Activated CD4-positive, alpha-beta memory T cell treated with anti-CD3 and anti-CD28 coated beads for 36 hours (primary cell): ENCODE measurements at regions not wholly inside any gene's neighbourhood (a gene's known extent, or its start where the extent isn't known, plus 50 kb on each side); places are given as distances from the start of the nearest gene placed in this dataset.

ENCODE experiments used
- CTCF ChIA-PET: fragments of 350-600 bp; sonication (Branson Sonifier 250); formaldehyde crosslinking; loops from one replicate; lab custom pipeline; 2021; ENCODE audit warnings: antibody characterized with exemption, inconsistent platforms; lab: Charles Lee
- POLR2A ChIA-PET: fragments of 350-600 bp; sonication (Branson Sonifier 250); formaldehyde crosslinking; loops from one replicate; lab custom pipeline; 2021; ENCODE audit warnings: antibody characterized with exemption; lab: Charles Lee
- DNase-seq: peaks from one replicate; pipeline ENCODE4 v3.0.0-alpha.2; 2020
- H3K27ac Mint-ChIP-seq: one replicate; pipeline ENCODE4 v1.8.0; 2021; ENCODE audit warnings: mixed read lengths
- H3K27me3 Mint-ChIP-seq: one replicate; pipeline ENCODE4 v1.8.0; 2021; ENCODE audit warnings: mixed read lengths
- H3K36me3 Mint-ChIP-seq: one replicate; pipeline ENCODE4 v1.8.0; 2021; ENCODE audit warnings: mixed read lengths
- H3K4me1 Mint-ChIP-seq: one replicate; pipeline ENCODE4 v1.8.0; 2021; ENCODE audit warnings: low read depth, mixed read lengths
- H3K4me3 Mint-ChIP-seq: one replicate; pipeline ENCODE4 v1.8.0; 2021; ENCODE audit warnings: mild to moderate bottlenecking, mixed read lengths
- H3K9me3 Mint-ChIP-seq: one replicate; pipeline ENCODE4 v1.8.0; 2021; ENCODE audit warnings: mixed read lengths
- intact Hi-C: fragments of 100-400 bp; cut with micrococcal nuclease; formaldehyde crosslinking; loops from one replicate; pipeline ENCODE4 v1.15.1; 2023

DNA sequence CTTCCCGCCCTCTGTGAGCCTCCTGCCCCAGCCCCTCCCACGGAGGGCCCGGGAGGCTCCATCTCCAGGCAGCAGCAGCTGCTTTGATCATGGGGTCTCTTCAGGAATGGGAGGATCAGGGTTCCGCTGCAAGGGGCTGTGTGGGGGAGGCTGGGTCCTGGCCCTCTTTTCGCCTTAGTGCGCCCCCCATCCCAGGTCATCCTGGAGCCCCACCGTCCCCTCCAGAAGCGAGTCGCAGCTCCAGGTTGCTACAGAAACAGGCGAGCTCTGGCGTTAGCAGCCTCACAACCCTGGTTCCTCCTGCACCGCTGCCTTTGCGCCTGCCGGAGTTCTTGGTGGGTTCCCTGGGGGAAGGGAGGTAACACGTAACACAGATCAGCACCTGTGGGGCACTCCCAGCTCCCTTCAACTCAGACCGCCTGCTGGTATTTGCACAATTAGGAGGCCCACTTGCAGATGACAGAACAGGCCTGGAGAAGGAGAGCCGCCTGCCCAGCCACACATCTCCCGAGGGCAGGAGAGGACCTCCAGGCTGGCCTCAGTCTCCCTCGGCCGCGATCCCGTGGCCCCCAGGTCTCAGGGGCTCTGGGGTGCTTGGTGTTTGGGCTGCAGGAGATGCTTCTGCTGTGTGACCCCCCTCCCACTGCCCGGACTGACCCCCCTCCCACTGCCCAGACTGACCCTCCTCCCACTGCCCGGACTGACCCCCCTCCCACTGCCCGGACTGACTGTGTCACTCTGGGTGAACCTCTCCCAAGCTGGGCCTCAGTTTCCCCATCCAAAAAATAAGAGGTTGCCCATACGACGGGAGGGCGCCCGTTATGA is 64.2 kb upstream of the ADRA2C start:
- CTCF ChIA-PET: no interaction called here
- H3K4me3 Mint-ChIP-seq: no peak overlapping the region
- H3K36me3 Mint-ChIP-seq: no peaks in the 10 kb centered on the region
- intact Hi-C loops: no loop called here
- H3K4me1 Mint-ChIP-seq: no peaks in the 10 kb centered on the region
- POLR2A ChIA-PET: no interaction called here
- H3K9me3 Mint-ChIP-seq: peaks cover 8% of the 10 kb centered on the region
- no peak overlapping the region for H3K27ac Mint-ChIP-seq
- peaks cover 27% of the 10 kb centered on the region for H3K27me3 Mint-ChIP-seq
- DNase-seq: no peak

DNA sequence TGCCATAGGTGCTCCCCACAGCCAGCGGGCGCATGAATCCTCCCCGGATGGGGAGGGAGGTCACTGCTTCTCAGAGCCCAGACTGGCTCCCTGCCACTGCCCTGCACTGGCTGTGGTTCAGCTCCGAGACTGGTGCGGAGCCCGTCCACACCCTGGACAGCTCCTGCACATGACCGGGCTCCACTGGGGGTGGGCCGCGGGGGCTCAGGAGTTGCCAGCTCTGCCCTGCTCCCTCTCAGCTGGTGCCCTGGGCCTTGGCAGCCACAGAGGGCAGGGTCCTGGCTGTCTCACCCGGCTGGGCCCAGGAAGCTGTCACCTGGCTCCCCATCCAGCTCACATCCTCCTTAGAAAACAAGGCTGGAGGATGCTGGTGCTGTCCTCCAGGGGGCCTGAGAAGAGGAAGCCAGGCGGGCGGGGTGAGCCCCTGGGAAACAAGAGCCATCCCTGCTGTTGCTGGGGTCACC is 64.9 kb upstream of the ADRA2C start:
- ChIA-PET POLR2A (no interaction called here), CTCF (no interaction called here)
- no peak overlapping the region for H3K4me3 Mint-ChIP-seq
- H3K27ac Mint-ChIP-seq: no peak overlapping the region
- peaks cover 31% of the 10 kb centered on the region for H3K27me3 Mint-ChIP-seq
- intact Hi-C loops: no loop called here
- no peaks in the 10 kb centered on the region for H3K36me3 Mint-ChIP-seq
- H3K9me3 Mint-ChIP-seq: peaks cover 12% of the 10 kb centered on the region
- no peaks in the 10 kb centered on the region for H3K4me1 Mint-ChIP-seq
- DNase-seq: no peak

DNA sequence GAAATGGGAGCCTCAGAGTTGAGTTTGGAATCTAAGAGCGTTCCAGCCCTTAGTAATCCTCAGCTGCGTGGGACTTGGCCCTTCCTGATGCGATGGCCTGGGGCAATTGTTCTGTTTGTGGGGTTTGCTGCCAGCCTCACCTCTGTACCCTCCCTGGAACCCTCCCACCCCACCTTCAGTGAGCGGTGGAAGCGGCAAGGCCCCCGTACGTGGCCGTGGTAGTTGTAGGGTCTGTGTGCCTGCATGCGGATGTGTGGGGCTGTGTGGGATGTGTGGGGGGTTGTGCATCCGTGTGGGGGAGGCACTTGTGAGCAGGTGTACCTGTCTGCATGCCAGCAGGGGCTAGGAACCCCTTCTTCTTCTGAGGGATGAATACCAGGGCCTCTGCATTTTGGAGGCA is 65.4 kb upstream of the ADRA2C start:
- no peaks in the 10 kb centered on the region for H3K36me3 Mint-ChIP-seq
- peaks cover 14% of the 10 kb centered on the region for H3K9me3 Mint-ChIP-seq
- intact Hi-C loops: no loop called here
- H3K27ac Mint-ChIP-seq: no peak overlapping the region
- peaks cover 35% of the 10 kb centered on the region for H3K27me3 Mint-ChIP-seq
- ChIA-PET CTCF (no interaction called here), POLR2A (no interaction called here)
- no peaks in the 10 kb centered on the region for H3K4me1 Mint-ChIP-seq
- H3K4me3 Mint-ChIP-seq: no peak overlapping the region
- no peak for DNase-seq

GRCh38 chr4:3700223-3700622 is 66.0 kb upstream of the ADRA2C start:
- H3K36me3 Mint-ChIP-seq: no peaks in the 10 kb centered on the region
- intact Hi-C loops: no loop called here

DNA sequence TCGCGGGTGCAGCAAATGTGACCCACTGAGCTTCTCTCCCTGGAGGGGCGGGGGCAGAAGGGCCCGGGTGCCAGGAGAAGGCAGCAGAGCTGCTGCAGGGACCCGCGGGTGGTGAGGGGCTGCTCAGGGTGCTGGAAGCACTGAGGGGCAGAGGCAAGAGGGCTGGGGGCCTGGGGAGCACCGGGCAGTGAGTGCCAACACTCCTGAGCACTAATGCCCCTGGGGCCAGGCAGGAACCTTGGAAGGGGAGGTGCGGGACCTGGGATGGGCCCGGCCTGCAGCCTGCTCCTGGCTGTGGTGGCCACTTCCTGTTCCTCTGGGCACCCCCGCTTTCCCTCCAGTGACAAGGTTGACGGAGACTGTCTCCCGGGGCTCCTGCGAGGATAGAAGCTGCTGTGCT is 66.5 kb upstream of the ADRA2C start:
- DNase-seq: no peak
- Mint-ChIP-seq H3K27me3 (peaks cover 35% of the 10 kb centered on the region), H3K36me3 (no peaks in the 10 kb centered on the region), H3K9me3 (peaks cover 14% of the 10 kb centered on the region), H3K27ac (no peak overlapping the region), H3K4me3 (no peak overlapping the region), H3K4me1 (no peaks in the 10 kb centered on the region)
- intact Hi-C loops: no loop called here
- ChIA-PET POLR2A (no interaction called here), CTCF (no interaction called here)

More at GRCh38 chr4:3700223-3700622, 66.0 kb upstream of the ADRA2C start:
- ChIA-PET POLR2A (no interaction called here), CTCF (no interaction called here)
- H3K27me3 Mint-ChIP-seq: peaks cover 35% of the 10 kb centered on the region
- DNase-seq: no peak
- H3K4me1 Mint-ChIP-seq: no peaks in the 10 kb centered on the region
- H3K9me3 Mint-ChIP-seq: peaks cover 14% of the 10 kb centered on the region
- no peak overlapping the region for H3K4me3 Mint-ChIP-seq
- no peak overlapping the region for H3K27ac Mint-ChIP-seq

- H3K4me3 Mint-ChIP-seq: no peak overlapping the region
- intact Hi-C loops: no loop called here
- DNase-seq: no peak
- H3K27me3 Mint-ChIP-seq: peaks cover 32% of the 10 kb centered on the region
- H3K36me3 Mint-ChIP-seq: no peaks in the 10 kb centered on the region
- no peaks in the 10 kb centered on the region for H3K4me1 Mint-ChIP-seq
- H3K9me3 Mint-ChIP-seq: peaks cover 14% of the 10 kb centered on the region
- no peak overlapping the region for H3K27ac Mint-ChIP-seq
- ChIA-PET CTCF (no interaction called here), POLR2A (no interaction called here)
These were observed 66.9 kb upstream of the ADRA2C start for GRCh38 chr4:3699261-3699660.

GRCh38 chr4:3697033-3697432 is 69.2 kb upstream of the ADRA2C start:
- no peak overlapping the region for H3K4me3 Mint-ChIP-seq
- DNase-seq: no peak
- no peak overlapping the region for H3K27ac Mint-ChIP-seq
- ChIA-PET CTCF (no interaction called here), POLR2A (no interaction called here)
- H3K36me3 Mint-ChIP-seq: no peaks in the 10 kb centered on the region
- intact Hi-C loops: no loop called here
- H3K9me3 Mint-ChIP-seq: peaks cover 14% of the 10 kb centered on the region
- no peaks in the 10 kb centered on the region for H3K4me1 Mint-ChIP-seq
- peaks cover 29% of the 10 kb centered on the region for H3K27me3 Mint-ChIP-seq

- no peaks in the 10 kb centered on the region for H3K9me3 Mint-ChIP-seq
- CTCF ChIA-PET: no interaction called here
- H3K36me3 Mint-ChIP-seq: no peaks in the 10 kb centered on the region
- H3K27ac Mint-ChIP-seq: no peak overlapping the region
- POLR2A ChIA-PET: no interaction called here
- no peaks in the 10 kb centered on the region for H3K4me1 Mint-ChIP-seq
- no peaks in the 10 kb centered on the region for H3K27me3 Mint-ChIP-seq
- H3K4me3 Mint-ChIP-seq: no peak overlapping the region
- intact Hi-C loops: no loop called here
- no peak for DNase-seq
These were observed 75.5 kb upstream of the ADRA2C start for GRCh38 chr4:3690551-3691152.

- ChIA-PET POLR2A (no interaction called here), CTCF (no interaction called here)
- H3K4me1 Mint-ChIP-seq: no peaks in the 10 kb centered on the region
- H3K4me3 Mint-ChIP-seq: no peak overlapping the region
- no peaks in the 10 kb centered on the region for H3K36me3 Mint-ChIP-seq
- no peak overlapping the region for H3K27ac Mint-ChIP-seq
- no peak for DNase-seq
- intact Hi-C loops: no loop called here
- H3K9me3 Mint-ChIP-seq: no peaks in the 10 kb centered on the region
- H3K27me3 Mint-ChIP-seq: no peaks in the 10 kb centered on the region
These were observed 76.3 kb upstream of the ADRA2C start for GRCh38 chr4:3689576-3690550.

GRCh38 chr4:3689006-3689405 is 77.2 kb upstream of the ADRA2C start:
- H3K4me3 Mint-ChIP-seq: no peak overlapping the region
- no peaks in the 10 kb centered on the region for H3K27me3 Mint-ChIP-seq
- H3K9me3 Mint-ChIP-seq: no peaks in the 10 kb centered on the region
- intact Hi-C loops: no loop called here
- no peaks in the 10 kb centered on the region for H3K36me3 Mint-ChIP-seq
- DNase-seq: no peak
- CTCF ChIA-PET: no interaction called here
- POLR2A ChIA-PET: no interaction called here
- no peaks in the 10 kb centered on the region for H3K4me1 Mint-ChIP-seq
- H3K27ac Mint-ChIP-seq: no peak overlapping the region

DNA sequence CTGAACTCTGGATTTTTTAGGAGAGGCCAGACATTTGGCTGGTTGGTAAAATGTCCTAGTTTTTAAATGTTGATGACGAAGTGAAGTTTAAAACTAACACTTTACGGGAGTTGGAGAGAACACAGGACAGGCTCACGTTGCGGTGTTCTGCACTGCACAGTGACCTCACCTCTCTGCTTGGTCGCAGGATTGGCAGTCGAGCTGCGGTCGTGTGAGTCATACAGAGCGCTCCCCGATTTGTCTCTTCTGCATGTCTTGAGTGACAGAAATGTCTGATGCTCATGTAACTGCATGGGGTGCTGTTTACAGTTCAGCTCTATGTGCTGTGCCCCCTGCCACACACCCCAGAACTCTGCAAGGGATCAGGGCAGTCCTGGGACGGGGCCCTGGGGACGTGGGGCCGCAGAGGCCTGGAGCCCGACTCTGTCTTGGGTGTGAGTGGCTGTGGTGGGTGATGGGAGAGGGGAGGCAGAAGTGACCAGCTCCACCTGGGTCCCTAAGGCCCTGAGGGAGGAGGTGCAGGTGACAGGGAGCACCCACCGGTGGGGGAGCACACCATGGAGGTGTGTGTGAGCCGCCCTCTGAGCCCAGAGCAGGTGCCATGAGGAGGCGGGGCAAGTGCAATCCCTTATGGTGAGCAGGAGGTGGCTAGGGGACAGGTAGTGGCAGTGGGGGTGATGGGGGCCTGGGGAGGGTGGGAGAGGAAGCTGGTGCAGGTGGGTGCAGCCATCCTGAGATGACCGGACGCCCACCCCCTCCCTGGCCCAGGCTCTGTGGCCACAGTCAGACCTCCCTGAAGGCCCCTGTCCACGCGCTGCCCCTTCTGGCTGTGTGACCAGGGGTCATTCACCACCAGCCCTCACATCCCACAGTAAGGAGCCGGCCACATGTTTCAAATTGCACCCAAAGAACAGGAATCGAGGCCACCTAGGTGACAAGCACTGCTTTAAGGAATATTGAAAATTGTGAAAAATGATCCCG is 77.9 kb upstream of the ADRA2C start:
- H3K9me3 Mint-ChIP-seq: no peaks in the 10 kb centered on the region
- ChIA-PET CTCF (no interaction called here), POLR2A (no interaction called here)
- H3K36me3 Mint-ChIP-seq: no peaks in the 10 kb centered on the region
- intact Hi-C loops: no loop called here
- no peak overlapping the region for H3K27ac Mint-ChIP-seq
- H3K4me1 Mint-ChIP-seq: no peaks in the 10 kb centered on the region
- DNase-seq: no peak
- no peak overlapping the region for H3K4me3 Mint-ChIP-seq
- no peaks in the 10 kb centered on the region for H3K27me3 Mint-ChIP-seq
